ENCODE measurements at regions not wholly inside any gene's neighbourhood (a gene's known extent, or its start where the extent isn't known, plus 50 kb on each side); places are given as distances from the start of the nearest gene placed in this dataset.

- DNase-seq, result no peak
- Histone ChIP-seq H3K4me3 (no peak overlapping the region), H3K4me2 (no peak overlapping the region), H3K79me2 (ENCODE audit: low read depth) (no peaks in the 10 kb centered on the region), H3K9me3 (ENCODE audit: insufficient read depth, low read depth) (no peaks in the 10 kb centered on the region), H3K27me3 (ENCODE audit: insufficient read depth, low read depth) (0 out of 2 replicates have a peak, but pooled peaks cover 3% of the 10 kb centered on the region), H3K9me2 (ENCODE audit: insufficient read depth) (no peaks in the 10 kb centered on the region), H3F3A (ENCODE audit: insufficient read depth, low read depth) (no peaks in the 10 kb centered on the region), H3K36me3 (ENCODE audit: low read depth) (no peaks in the 10 kb centered on the region), H4K20me1 (ENCODE audit: insufficient read depth) (no peaks in the 10 kb centered on the region), H3K4me1 (replicated peaks; ENCODE audit: insufficient read depth) (no peaks in the 10 kb centered on the region), H3K27ac (no peak overlapping the region), H2AFZ (no peak overlapping the region)
- no TSS peak for BruUV-seq (replicated peaks)
- POLR2A ChIA-PET (ENCODE audit: unreplicated experiment), result no interaction called here
- no peak for TF ChIP-seq EZH2 (IDR thresholded peaks at IDR 0.05; ENCODE audit: low read depth)
- TF ChIP-seq CTCF (conservative IDR thresholded peaks at IDR 0.05), result no peak
- CTCF ChIA-PET, result interaction anchor here (0.6 to 2.3 kb wide), 4 partner anchors 247 to 1368 kb away, joined by 3 to 9 read pairs (median 3); no protein-coding TSS in a partner anchor
- intact Hi-C loops (cut with micrococcal nuclease; ENCODE audit: unreplicated experiment), result loop anchor here (1.0 kb wide), 1 partner anchor 1006 kb away; no protein-coding TSS in a partner anchor
Observed at GRCh38 chr5:67246546-67247268, 50.1 kb upstream of the CD180 start.
